ENCODE measurements at regions not wholly inside any gene's neighbourhood (a gene's known extent, or its start where the extent isn't known, plus 50 kb on each side); places are given as distances from the start of the nearest gene placed in this dataset.
"Not testable (repeated sequence)": the region's sequence is repeated elsewhere in the genome, so short reads cannot be mapped to it uniquely, and the experiment has no call there.

DNA sequence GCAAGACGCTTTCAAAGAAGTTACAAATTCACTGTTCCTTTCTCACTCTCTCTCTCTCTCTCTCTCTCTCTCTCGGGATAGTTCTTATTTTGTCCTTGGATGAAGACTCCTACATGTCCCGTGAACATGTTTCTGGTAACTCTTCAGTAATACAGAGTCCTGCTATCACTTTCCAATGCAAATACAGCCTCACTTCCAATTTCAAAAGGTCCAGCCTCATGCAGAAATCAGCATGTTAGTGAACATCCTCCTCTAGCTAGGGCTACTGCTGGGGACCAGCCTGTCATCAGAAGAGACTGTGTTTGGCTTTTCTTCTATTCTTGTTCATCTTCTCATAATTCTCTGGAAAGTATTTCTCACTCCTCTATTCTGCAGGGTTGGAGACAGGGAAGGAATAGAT, 1306.7 kb upstream of the CELF4 start:
- POLR2A ChIA-PET, result no interaction called here
- CTCF ChIA-PET, result interaction anchor here (0.7 kb wide), 1 partner anchor 15 kb away, joined by 3 read pairs; no protein-coding TSS in a partner anchor

DNA sequence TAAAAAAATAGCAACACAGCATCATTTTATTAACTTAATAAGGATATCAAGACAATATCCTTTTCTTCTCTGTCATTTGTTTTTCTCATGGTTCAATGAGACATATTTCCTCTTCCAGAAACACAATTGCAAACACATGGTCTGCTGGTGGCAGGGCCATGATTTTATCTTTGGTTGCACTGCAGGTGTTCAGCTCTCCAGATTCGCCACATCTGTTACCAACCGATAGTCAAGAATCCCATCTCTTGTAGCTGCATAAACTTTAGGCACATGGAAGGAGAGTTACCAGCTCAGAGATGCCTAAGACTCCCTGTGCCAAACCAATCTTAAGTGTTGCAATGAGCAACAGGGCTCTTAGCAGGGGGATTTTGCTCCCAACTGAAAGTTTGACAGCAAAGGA, 1303.2 kb upstream of the CELF4 start:
- POLR2A ChIA-PET, result no interaction called here
- CTCF ChIA-PET, result no interaction called here

DNA sequence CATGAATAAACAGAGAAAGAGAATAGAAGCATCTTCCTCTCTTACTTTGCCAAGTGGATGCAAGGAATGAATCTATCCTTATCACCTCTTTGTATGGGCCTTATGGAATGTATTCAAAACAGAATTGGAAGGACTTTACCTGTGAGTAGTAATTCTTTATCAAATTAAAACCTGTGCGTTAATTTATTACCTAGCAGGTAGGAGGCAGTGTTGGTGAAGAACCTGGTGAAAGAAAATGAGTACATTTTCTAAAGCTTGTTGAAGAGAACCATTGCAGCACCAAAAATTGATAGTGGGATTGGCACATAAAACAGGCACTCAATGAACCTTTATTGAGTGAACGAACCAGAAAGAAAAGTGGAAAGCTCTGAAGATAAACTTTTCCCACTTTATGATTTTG, 1302.1 kb upstream of the CELF4 start:
- ChIA-PET POLR2A (no interaction called here), CTCF (no interaction called here)

DNA sequence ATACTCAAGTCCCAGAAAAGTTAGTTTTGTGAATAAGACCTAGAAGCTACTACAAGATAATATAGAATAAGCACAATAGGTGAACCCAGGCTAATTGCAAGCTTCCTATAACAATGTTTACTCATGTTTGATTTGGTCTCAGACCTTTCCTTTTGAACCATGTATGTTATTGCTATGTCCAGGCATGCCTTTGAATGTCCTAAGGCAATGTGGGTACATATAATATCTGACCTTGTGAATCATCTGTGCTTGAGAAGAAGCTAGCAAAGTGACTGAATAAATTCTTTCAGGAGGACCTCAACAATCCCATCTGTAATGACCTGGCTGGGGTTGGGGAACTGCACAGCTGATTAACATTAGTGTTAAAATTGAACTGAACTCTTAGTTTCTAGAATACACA, 1285.9 kb upstream of the CELF4 start:
- CTCF ChIA-PET, result no interaction called here

DNA sequence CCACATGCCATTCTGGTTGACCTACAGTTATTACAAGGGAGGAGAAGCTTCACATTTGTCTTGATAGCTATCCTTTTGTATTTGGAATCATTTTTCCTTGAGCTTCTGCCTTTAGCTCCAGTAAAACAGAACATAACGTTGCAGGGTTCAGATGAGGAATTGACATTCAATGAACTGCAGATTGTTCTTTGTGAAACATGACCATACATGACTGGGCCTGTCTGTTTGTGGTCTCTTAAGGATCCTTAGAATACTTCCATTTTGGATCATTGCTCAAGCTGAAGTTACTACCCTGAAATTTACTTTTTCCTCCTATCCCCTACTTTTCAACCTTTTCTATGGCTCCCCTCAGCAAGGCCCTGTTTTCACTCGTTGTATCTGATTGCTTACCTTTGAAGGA, 1281.7 kb upstream of the CELF4 start:
- ChIA-PET POLR2A (no interaction called here), CTCF (interaction anchor here (0.7 kb wide), 1 partner anchor 253 kb away, joined by 4 read pairs; no protein-coding TSS in a partner anchor)

More for the DNA sequence above, 1285.9 kb upstream of the CELF4 start:
- POLR2A ChIA-PET, result no interaction called here

DNA sequence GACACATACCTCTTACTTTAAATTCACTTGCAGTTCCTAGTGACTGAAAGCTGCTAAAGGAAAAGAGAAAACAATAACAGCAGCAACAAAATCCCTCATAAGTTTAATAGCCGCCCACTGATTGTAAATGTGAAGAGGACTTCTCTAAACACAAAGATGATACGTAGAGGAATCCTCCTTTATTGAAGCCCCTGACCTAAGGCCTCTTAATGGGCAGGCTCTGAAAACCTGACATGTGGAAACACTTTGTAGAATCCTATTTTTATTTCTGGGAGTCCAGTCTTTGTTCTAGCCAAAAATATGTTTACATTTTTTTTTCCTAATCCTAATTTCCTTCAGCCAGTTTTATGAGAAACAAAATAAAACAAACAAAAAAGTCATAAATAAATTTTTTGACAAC, 1277.7 kb upstream of the CELF4 start:
- ChIA-PET CTCF (no interaction called here), POLR2A (no interaction called here)

DNA sequence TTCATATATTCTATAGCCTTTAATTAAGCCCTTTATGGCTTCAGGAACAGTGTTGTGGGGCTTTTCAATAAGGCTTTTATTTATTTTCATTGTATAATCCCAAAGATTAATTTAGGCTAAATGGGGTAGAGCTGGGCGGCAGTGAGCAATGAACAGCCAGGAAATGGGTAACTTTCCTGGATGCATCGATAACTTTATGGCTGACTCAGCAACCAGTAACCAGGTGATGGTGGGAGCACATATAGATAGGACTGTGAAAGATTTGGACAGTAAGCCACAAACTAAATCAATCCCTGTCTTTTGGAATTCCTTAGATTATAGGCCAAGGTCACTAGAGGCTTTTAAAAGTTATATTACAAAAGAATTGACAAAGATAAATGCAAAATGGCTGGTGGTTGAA, 1260.6 kb upstream of the CELF4 start:
- CTCF ChIA-PET, result no interaction called here
- POLR2A ChIA-PET, result no interaction called here

DNA sequence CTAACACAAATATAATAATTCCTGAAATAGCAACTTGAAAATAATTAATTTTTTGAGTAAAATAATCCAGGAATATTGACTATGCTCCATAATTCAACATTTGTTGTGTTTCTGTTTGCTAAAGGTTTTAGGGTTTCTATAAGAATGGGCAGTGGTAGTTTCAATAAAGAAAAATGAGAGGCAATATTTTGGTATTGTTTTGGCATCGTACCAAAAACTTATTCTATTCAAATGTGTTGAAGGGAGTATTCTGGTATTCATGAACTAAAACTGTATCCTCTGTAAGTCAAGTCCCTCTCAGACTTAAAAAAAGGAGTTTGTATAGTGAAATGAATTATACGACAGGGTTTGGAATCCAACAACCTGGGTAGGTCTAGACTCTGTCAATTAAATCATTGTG, 1245.6 kb upstream of the CELF4 start:
- ChIA-PET POLR2A (no interaction called here), CTCF (no interaction called here)

DNA sequence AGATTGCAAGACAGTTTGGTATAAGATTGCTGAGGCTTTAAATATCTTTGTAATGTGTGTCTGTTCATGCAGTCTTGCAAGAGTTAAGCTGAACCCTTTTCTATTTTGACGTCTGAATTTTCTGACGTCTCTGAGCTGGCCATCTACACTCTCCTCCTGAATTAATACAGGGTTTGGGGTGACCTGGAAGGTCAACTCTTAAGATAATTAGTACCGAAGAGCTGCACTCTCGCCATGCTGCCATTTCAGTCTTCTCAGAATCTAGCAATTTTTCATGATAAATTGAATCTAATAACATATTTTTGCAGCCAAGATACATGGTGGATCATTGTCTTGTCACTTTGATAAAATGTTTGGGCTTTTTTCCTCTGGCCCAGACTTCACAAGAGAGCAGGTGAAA, 1245.2 kb upstream of the CELF4 start:
- CTCF ChIA-PET, result no interaction called here
- POLR2A ChIA-PET, result no interaction called here

DNA sequence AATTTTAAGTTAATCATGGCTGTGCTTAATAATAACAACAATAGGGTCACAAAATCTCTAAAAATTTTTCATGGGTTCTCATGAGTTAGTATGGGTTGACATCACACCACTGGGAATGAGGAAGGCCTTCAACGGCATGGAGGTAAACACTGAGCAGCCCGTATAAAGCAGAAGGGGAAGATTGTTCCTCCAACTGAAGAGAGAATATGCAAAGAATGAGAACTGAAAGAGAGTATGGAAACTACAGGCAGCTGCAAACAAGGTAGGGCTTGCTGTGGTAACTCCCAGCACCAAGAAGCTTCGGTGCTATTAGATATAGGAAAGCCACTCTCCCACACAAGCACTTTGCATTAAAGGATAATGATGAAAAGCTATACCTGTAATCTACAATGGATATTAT, 1242.3 kb upstream of the CELF4 start:
- POLR2A ChIA-PET, result no interaction called here

DNA sequence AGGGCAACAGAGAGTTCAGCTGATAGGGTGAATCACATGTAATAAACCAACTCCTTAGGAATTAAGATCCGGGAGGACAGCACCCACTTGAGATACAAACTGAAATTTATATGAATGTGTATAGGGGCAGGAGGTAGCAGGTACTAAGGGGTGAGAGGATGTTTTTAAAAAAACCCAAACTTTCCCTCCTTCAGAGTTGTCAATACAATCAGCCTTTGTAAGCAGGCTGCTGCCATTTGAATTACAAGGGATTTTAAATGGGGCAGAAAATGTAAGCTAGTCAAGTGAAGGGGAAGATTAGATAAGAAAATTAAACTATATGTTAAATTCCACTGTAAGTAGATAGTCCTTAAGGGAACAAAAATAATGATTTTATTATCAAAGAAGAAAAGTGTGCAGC, 1239.7 kb upstream of the CELF4 start:
- ChIA-PET CTCF (no interaction called here), POLR2A (no interaction called here)

More for the DNA sequence above, 1242.3 kb upstream of the CELF4 start:
- CTCF ChIA-PET, result no interaction called here

DNA sequence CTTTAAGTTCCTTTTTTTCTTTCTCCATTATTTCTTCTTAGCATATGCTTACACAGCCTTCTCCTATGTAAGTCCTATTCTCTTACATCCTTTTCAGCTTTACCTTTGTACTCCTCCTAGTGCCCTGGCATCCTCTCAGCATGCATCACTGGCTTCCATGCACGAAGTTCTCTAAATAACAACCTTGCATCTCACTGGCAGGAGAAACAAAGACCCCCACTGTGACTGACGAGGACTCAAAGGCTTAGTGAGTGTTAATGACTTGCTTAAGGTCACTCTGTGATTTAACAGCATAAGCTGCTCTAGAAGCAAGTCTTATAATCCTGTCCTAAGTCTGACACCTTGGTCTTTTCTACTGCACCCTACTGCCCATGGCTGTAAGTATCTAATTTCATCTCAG, 1236.0 kb upstream of the CELF4 start:
- ChIA-PET POLR2A (no interaction called here), CTCF (no interaction called here)

DNA sequence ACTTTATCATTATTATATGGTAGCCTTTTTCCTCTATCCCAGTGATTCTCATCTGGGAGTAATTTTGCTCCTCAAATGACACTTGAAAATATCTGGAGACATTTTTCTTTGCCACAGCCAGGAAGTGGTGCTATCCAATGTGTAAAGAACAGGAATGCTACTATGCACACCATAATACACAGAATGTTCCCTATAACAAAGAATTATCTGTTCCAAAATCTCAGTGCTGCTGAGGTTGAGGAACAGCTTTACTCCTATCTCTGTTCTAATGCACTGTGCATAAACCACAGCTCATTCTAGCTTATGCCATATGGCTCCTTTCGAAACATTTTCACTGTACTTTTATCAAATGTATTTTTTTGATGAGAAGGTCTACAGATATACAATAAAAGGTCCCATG, 1231.2 kb upstream of the CELF4 start:
- POLR2A ChIA-PET, result no interaction called here
- CTCF ChIA-PET, result no interaction called here

DNA sequence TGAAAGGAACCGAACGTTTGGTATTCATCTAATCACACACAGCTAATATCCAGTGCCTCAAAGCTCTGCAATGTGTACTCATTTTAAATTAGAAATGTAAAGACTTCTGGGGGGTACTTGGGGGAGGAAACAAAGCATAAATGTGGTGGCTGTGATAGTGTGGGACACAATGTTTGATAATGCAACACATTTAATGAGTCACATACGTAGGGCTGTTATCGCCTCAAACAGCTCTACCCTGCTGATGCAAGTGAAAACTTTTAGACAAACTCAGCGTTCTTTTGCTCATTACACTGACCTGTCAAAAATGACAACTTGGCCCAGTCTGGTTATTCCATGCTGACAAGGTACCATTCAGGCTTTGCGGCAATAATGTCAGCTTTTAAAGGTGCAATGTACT, 1227.1 kb upstream of the CELF4 start:
- CTCF ChIA-PET, result no interaction called here
- POLR2A ChIA-PET, result no interaction called here

DNA sequence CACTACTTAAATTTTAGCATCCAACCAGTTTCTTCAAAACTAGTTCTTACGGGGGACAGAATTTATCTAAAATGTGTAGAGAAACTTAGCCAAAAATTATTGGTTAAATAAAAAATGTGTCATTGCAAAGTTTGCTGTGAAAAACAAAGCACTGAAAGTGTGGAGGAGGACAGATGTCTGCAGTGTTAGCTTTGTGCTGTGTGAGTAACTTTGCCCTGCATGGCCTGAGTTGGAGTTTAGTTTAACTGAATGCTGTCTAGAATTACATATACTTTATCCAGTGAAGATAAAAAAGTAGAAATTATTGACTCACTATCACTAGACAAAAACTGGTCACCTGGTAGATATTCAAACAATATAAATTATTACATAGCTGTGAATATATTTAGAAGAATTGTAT, 1225.2 kb upstream of the CELF4 start:
- CTCF ChIA-PET, result no interaction called here

DNA sequence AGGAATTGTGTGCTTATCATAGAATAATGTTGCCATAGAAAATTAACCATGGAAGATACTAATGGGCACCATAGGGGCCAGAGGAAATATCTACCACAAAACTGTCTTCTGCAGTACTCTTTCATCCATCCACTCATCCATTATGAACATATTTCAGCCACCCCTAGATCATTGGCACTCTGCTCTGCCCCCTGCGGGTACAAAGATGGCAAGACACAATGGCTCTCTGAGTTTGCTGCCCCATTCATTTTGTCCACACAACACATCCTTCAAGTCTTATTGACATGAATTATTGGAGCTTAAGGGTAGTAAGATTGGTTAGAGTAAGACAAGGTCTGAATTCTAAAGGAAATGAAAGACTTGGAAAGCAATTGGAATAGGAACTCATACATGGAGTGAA, 1224.7 kb upstream of the CELF4 start:
- POLR2A ChIA-PET, result no interaction called here
- CTCF ChIA-PET, result no interaction called here

More for the DNA sequence above, 1225.2 kb upstream of the CELF4 start:
- POLR2A ChIA-PET, result no interaction called here

DNA sequence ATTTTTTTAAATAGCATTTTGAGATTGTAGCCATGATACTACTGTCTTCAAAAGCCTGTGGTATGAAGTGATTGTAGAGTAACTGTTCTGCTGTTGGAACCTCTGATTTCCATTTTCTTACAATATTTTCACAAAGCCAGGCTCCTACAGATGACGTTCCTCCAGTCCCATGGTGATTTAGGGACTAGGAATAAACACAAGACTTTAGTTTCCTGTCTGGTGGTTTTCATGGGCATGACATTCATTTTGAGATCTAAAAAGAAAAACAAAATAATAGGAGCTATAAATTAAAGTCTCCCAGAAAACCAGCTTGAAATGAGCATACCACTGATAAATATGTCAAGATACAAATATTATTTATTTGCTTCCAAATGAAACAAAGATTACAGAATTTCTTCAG, 1223.5 kb upstream of the CELF4 start:
- POLR2A ChIA-PET, result no interaction called here
- CTCF ChIA-PET, result no interaction called here

DNA sequence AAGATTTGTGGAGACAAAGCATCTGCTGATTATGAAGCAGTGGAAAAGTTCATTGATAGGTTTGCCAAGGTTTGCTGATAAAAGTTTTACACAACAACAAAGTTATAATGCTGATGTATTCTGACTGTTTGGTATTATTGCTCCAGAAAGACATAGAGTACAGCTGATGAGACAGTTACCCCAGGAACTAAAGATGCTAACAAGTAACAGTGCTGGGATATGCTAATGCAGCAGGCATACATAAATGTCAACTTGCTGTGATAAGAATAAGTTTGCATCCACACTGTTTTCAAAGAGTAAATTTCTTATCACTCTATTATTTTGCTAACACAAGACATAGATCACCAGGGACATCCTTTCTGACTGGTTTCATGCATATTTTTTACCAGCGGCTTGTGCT, 1221.3 kb upstream of the CELF4 start:
- CTCF ChIA-PET, result no interaction called here

DNA sequence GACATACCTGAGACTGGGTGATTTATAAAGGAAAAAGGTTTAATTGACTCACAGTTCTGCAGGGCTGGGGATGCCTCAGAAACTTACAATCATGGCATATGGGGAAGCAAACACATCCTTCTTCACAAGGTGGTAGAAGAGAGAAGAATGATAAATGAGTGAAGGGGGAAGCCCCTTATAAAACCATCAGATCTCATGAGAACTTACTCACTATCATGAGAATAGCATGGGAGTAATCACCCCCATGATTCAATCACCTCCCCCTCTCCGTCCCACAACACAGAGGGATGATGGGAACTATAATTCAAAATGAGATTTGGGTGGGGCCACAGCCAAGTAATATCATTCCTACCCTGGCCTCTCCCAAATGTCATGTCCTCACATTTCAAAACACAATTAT, 1206.0 kb upstream of the CELF4 start:
- POLR2A ChIA-PET, CTCF ChIA-PET: not testable (repeated sequence)

More for the DNA sequence above, 1221.3 kb upstream of the CELF4 start:
- POLR2A ChIA-PET, result no interaction called here

DNA sequence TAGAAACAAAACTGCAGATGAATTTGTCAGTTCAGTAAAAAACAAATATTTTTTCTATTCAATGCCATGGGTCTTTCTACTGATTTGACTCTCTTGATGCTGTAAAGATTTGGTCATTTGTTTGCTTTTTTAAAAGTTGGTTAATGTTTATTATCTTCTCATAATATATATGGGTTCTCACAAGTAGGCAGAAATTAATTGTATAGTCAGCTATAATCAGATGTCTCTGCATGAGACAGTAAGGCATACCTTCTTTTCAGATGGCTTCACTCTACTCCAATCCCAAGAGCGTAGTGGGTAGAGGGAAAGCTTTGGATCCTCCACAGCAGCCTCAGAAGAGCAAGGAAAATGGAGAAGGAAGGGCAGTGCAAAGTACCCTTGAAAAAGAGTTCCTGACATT, 1202.9 kb upstream of the CELF4 start:
- CTCF ChIA-PET, result no interaction called here
- POLR2A ChIA-PET, result no interaction called here

DNA sequence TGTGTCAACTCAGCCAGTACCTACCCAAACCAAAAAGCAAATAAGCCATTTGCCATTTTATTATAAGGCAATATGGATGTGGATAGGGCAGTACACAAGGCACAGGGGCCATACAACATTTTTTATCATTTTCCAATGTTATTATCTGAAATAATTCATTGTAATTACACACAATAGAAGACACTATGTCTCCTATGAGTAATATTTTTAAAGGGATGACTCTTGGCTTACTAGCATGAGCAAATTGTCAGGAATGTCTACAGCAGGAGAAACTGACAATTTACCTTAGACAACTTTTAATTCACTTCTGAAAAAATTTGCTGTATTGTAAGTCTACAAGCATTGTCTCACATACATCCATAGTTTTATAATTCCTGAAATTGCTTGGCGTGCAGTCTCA, 1193.9 kb upstream of the CELF4 start:
- ChIA-PET POLR2A (no interaction called here), CTCF (no interaction called here)

DNA sequence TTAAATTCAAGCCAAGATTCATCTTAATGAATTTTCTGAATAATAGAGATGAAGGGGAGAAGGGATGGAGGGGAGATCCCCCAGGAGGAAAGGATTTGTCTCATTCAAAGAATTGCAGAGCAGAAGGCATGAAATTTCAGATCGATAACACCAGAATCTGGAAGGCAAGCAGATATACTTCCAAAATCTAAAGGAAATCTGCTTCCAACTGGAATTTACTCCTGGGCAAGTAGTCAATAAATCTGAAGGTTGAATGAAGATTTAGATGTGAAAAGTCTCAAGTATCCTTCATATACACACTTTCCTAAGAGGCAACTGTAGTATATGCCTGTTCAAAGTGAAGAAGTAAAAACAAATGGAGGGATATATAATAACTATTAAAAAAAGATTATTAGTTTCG, 1190.8 kb upstream of the CELF4 start:
- POLR2A ChIA-PET, result no interaction called here
- CTCF ChIA-PET, result no interaction called here

DNA sequence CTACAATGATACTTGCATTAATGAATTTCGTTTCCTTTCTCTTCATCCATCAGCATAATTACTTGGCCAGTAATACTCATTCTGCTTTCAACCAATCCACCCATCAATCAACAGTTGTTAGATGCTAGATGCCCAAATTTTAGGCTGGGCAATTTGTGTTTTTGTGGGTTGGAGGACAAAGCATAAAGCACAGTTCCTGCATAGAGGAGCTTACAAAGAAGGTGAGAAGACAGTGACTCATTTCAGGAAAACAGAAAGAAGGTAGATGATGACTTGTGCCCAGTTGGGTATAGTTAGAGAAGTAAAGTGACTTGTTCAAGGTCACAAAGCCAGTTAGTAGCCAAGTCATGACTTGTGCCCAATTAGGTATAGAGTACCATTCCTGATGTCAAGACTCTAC, 1186.8 kb upstream of the CELF4 start:
- ChIA-PET CTCF (no interaction called here), POLR2A (no interaction called here)

DNA sequence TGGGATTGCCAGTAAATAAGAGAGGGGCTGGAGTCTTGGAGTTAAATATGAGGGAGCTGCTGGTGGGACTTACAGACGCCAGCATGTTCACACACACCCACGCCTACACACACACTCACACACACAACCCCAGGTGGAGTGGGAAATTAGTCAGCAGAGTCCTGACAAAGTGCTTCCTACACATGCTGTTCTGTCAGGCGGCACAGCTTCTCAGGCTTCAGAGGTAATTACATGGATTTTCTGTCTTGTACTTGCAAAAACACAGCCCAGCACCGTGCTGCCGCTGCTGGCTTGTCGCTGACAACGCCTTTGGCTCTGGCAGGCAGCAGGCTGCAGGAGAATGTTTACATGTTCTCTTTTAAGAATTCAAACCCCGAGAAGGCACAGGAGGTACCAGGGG, 1186.3 kb upstream of the CELF4 start:
- CTCF ChIA-PET, result no interaction called here
- POLR2A ChIA-PET, result no interaction called here

All from activated CD8-positive, alpha-beta memory T cell treated with anti-CD3 and anti-CD28 coated beads for 36 hours (primary cell).